WERI-Rb-1 (cell line): ENCODE measurements at regions not wholly inside any gene's neighbourhood (a gene's known extent, or its start where the extent isn't known, plus 50 kb on each side); places are given as distances from the start of the nearest gene placed in this dataset.

ENCODE experiments used
- DNase-seq: peaks from one replicate; pipeline ENCODE4 v3.0.0-alpha.2; 2020
- H3K27ac ChIP-seq: fragments of 250-450 bp; sonication (Bioruptor Pico); 2 replicates; pipeline ENCODE4 v1.5.1; 2020; ENCODE audit warnings: mild to moderate bottlenecking, moderate library complexity
- H3K27me3 ChIP-seq: fragments of 250-450 bp; sonication (Bioruptor Pico); 2 replicates; pipeline ENCODE4 v1.5.1; 2021; ENCODE audit warnings: mild to moderate bottlenecking, low read depth, moderate library complexity; ENCODE audit not compliant: insufficient read depth, severe bottlenecking
- H3K36me3 ChIP-seq: fragments of 250-450 bp; sonication (Bioruptor Pico); 2 replicates; pipeline ENCODE4 v1.5.1; 2020; ENCODE audit warnings: mild to moderate bottlenecking, moderate library complexity
- H3K4me3 ChIP-seq: 2 replicates; pipeline ENCODE4 v1.5.1; 2011; ENCODE audit warnings: low read depth, mild to moderate bottlenecking, control low read depth, low read length
- H3K9me3 ChIP-seq: fragments of 250-450 bp; sonication (Bioruptor Pico); 2 replicates; pipeline ENCODE4 v1.5.1; 2021; ENCODE audit warnings: mild to moderate bottlenecking, moderate library complexity; ENCODE audit not compliant: severe bottlenecking
- CTCF ChIP-seq: IDR thresholded peaks from 2 replicates; pipeline ENCODE4 v1.5.1; 2011; ENCODE audit warnings: low read depth, mild to moderate bottlenecking, control low read depth, inconsistent platforms, low read length

GRCh38 chr6:76682842-76683241 is 610.4 kb upstream of the IMPG1 start:
- H3K27me3 ChIP-seq, result no peaks in the 10 kb centered on the region
- H3K9me3 ChIP-seq, result no peaks in the 10 kb centered on the region
- H3K4me3 ChIP-seq, result no peak overlapping the region
- H3K27ac ChIP-seq, result no peak overlapping the region
- DNase-seq, result no peak
- H3K36me3 ChIP-seq, result no peaks in the 10 kb centered on the region
- TF ChIP-seq CTCF, result no peak

GRCh38 chr6:76681781-76682180 is 609.3 kb upstream of the IMPG1 start:
- Histone ChIP-seq H3K36me3 (no peaks in the 10 kb centered on the region), H3K4me3 (no peak overlapping the region), H3K27ac (no peak overlapping the region), H3K27me3 (no peaks in the 10 kb centered on the region), H3K9me3 (no peaks in the 10 kb centered on the region)
- no peak for TF ChIP-seq CTCF
- DNase-seq, result no peak

GRCh38 chr6:76677017-76677416 is 604.6 kb upstream of the IMPG1 start:
- Histone ChIP-seq H3K27ac (no peak overlapping the region), H3K4me3 (no peak overlapping the region), H3K36me3 (no peaks in the 10 kb centered on the region), H3K9me3 (no peaks in the 10 kb centered on the region), H3K27me3 (no peaks in the 10 kb centered on the region)
- TF ChIP-seq CTCF, result no peak
- no peak for DNase-seq

GRCh38 chr6:76671751-76672150 is 599.3 kb upstream of the IMPG1 start:
- no peak overlapping the region for H3K27ac ChIP-seq
- H3K27me3 ChIP-seq, result no peaks in the 10 kb centered on the region
- no peak for DNase-seq
- no peak for TF ChIP-seq CTCF
- no peak overlapping the region for H3K4me3 ChIP-seq
- H3K36me3 ChIP-seq, result no peaks in the 10 kb centered on the region
- no peaks in the 10 kb centered on the region for H3K9me3 ChIP-seq

GRCh38 chr6:76644231-76644630 is 571.8 kb upstream of the IMPG1 start:
- DNase-seq, result no peak
- no peaks in the 10 kb centered on the region for H3K9me3 ChIP-seq
- H3K27me3 ChIP-seq, result no peaks in the 10 kb centered on the region
- H3K27ac ChIP-seq, result no peak overlapping the region
- no peaks in the 10 kb centered on the region for H3K36me3 ChIP-seq
- H3K4me3 ChIP-seq, result no peak overlapping the region
- TF ChIP-seq CTCF, result no peak

- no peak for TF ChIP-seq CTCF
- H3K4me3 ChIP-seq, result no peak overlapping the region
- H3K9me3 ChIP-seq, result no peaks in the 10 kb centered on the region
- no peak for DNase-seq
- no peaks in the 10 kb centered on the region for H3K36me3 ChIP-seq
- no peaks in the 10 kb centered on the region for H3K27me3 ChIP-seq
- H3K27ac ChIP-seq, result no peak overlapping the region
Measured at GRCh38 chr6:76639941-76640340, 567.5 kb upstream of the IMPG1 start.
